Pancreas (tissue), 10 donors: ENCODE measurements at regions not wholly inside any gene's neighbourhood (a gene's known extent, or its start where the extent isn't known, plus 50 kb on each side); places are given as distances from the start of the nearest gene placed in this dataset.

Experiments used
- ATAC-seq, 4 donors: fragments of 200-7000 bp; cut with Tn5 transposase; one replicate each; pipeline versions ENCODE4 v1.8.0 to v1.9.1; 2020; ENCODE audit warnings: mild to moderate bottlenecking in 4 of 4, moderate library complexity in 4 of 4
- DNase-seq, 6 donors: peaks; one replicate each; pipeline ENCODE4 v3.0.0-alpha.2; 2020
- FAIRE-seq: peaks from 2 replicates; lab custom pipeline; 2012; peaks lifted over from hg19 to GRCh38; lab: Jason Lieb, UNC
- H3K27ac ChIP-seq, 4 donors: fragments of 200-600 bp; sonication (generic); 1 replicate in 3 of 4; 2 replicates in 1 of 4; pipeline versions ENCODE4 v1.5.0 to v1.8.0; 2020
- H3K27me3 ChIP-seq, 4 donors: fragments of 200-600 bp; one replicate each; pipeline ENCODE4 v1.8.0; 2021
- H3K36me3 ChIP-seq, 3 donors: fragments of 200-600 bp; sonication (generic) in 1 of 3; one replicate each; pipeline versions ENCODE4 v1.5.0 to v1.8.0; 2020 to 2021
- H3K4me1 ChIP-seq, 3 donors: fragments of 200-600 bp; one replicate each; pipeline ENCODE4 v1.8.0; 2021
- H3K4me3 ChIP-seq, 4 donors: fragments of 200-600 bp; sonication (generic) in 2 of 4; one replicate each; pipeline versions ENCODE4 v1.5.0 to v1.8.0; 2020 to 2021
- H3K9me3 ChIP-seq, 4 donors: fragments of 200-600 bp; one replicate each; pipeline ENCODE4 v1.8.0; 2021
- CTCF ChIP-seq, 4 donors: fragments of 200-600 bp; sonication (generic) in 3 of 4; IDR thresholded peaks; one replicate each; pipeline versions ENCODE4 v1.5.0 to v1.8.0; 2021; ENCODE audit warnings: antibody characterized with exemption in 4 of 4
- WGBS, 2 donors: extraction: QIAGEN DNeasy Blood & Tissue Kit; methylation state at CpG; one replicate each; pipeline ENCODE4 v1.1.7; 2013; 5-methylcytosine and 5-hydroxymethylcytosine counted together
- intact Hi-C, 3 donors: fragments of 100-400 bp; cut with DNase I; formaldehyde crosslinking; loops; one replicate each; pipeline versions ENCODE4 v1.11.1 to v1.14.2; 2022
- donor health status: healthy with polysubstance abuse.
- donor health status: DM: no; HTN: no; CAD: no; lungs with moderate emphysema.
- donor health status: DM: no; HTN: no; CAD: no.
- donor health status: control.
- donor health status: control.
- donor health status: Bipolar disorder and iron deficiency.
- donor health status: DM: yes; HTN: yes; CAD: no.
- donor health status: DM: no; HTN: no; CAD: no.
- donor health status: DM: no; HTN: no; CAD: no.
- donor health status: DM: yes; HTN: yes; CAD: no.

- no peak for FAIRE-seq
- no peak for TF ChIP-seq CTCF (IDR thresholded peaks at IDR 0.05)
Measured at GRCh38 chr4:61049018-61049417, 151.1 kb upstream of the ADGRL3 start.

GRCh38 chr4:61067381-61067780 lies 132.7 kb upstream of the ADGRL3 start:
- no peak for TF ChIP-seq CTCF (IDR thresholded peaks at IDR 0.05)
- no peaks in the 10 kb centered on the region for H3K27me3 ChIP-seq
- intact Hi-C loops, result no loop called here
- FAIRE-seq, result no peak
- DNase-seq, result no peak
- 43 to 59% methylated on average over 3 of the region's 3 CpGs for WGBS, 2 donors
- H3K9me3 ChIP-seq, result no peaks in the 10 kb centered on the region
- H3K4me1 ChIP-seq, result no peaks in the 10 kb centered on the region
- ATAC-seq, result no peak
- no peaks in the 10 kb centered on the region for H3K36me3 ChIP-seq
- no peak overlapping the region for H3K27ac ChIP-seq
- H3K4me3 ChIP-seq, result no peak overlapping the region

More at GRCh38 chr4:61049018-61049417, 151.1 kb upstream of the ADGRL3 start:
- ATAC-seq (no peak), DNase-seq (no peak)
- H3K36me3 ChIP-seq, result no peaks in the 10 kb centered on the region
- H3K4me3 ChIP-seq, result no peak overlapping the region
- intact Hi-C loops, result no loop called here
- H3K4me1 ChIP-seq, result no peaks in the 10 kb centered on the region
- no peak overlapping the region for H3K27ac ChIP-seq
- no peaks in the 10 kb centered on the region for H3K27me3 ChIP-seq
- no peaks in the 10 kb centered on the region for H3K9me3 ChIP-seq

GRCh38 chr4:61068060-61068459 lies 132.1 kb upstream of the ADGRL3 start:
- DNase-seq, result no peak
- no peak overlapping the region for H3K27ac ChIP-seq
- no peak for ATAC-seq
- intact Hi-C loops, result no loop called here
- 51 to 57% methylated on average over 2 of the region's 2 CpGs for WGBS, 2 donors
- no peak for TF ChIP-seq CTCF (IDR thresholded peaks at IDR 0.05)
- no peaks in the 10 kb centered on the region for H3K4me1 ChIP-seq
- no peak for FAIRE-seq
- no peak overlapping the region for H3K4me3 ChIP-seq
- no peaks in the 10 kb centered on the region for H3K9me3 ChIP-seq
- no peaks in the 10 kb centered on the region for H3K36me3 ChIP-seq
- no peaks in the 10 kb centered on the region for H3K27me3 ChIP-seq

- ATAC-seq (no peak), FAIRE-seq (no peak), DNase-seq (no peak)
- no peaks in the 10 kb centered on the region for H3K9me3 ChIP-seq
- H3K4me1 ChIP-seq, result no peaks in the 10 kb centered on the region
- no peaks in the 10 kb centered on the region for H3K27me3 ChIP-seq
- intact Hi-C loops, result no loop called here
- TF ChIP-seq CTCF (IDR thresholded peaks at IDR 0.05), result no peak
- no peaks in the 10 kb centered on the region for H3K36me3 ChIP-seq
- H3K27ac ChIP-seq, result no peak overlapping the region
- WGBS, 2 donors, result 46 to 63% methylated on average over 5 of the region's 5 CpGs
- no peak overlapping the region for H3K4me3 ChIP-seq
Measured at GRCh38 chr4:61068745-61069144, 131.4 kb upstream of the ADGRL3 start.

- H3K27me3 ChIP-seq, result no peaks in the 10 kb centered on the region
- H3K27ac ChIP-seq, result no peak overlapping the region
- ATAC-seq (no peak), DNase-seq (no peak), FAIRE-seq (no peak)
- WGBS, 2 donors, result 56 to 70% methylated on average over 3 of the region's 3 CpGs
- H3K9me3 ChIP-seq, result no peaks in the 10 kb centered on the region
- no peak for TF ChIP-seq CTCF (IDR thresholded peaks at IDR 0.05)
- no peaks in the 10 kb centered on the region for H3K4me1 ChIP-seq
- H3K36me3 ChIP-seq, result no peaks in the 10 kb centered on the region
- no peak overlapping the region for H3K4me3 ChIP-seq
- intact Hi-C loops, result no loop called here
Measured at GRCh38 chr4:61070269-61070668, 129.9 kb upstream of the ADGRL3 start.
